ENCODE measurements at regions not wholly inside any gene's neighbourhood (a gene's known extent, or its start where the extent isn't known, plus 50 kb on each side); places are given as distances from the start of the nearest gene placed in this dataset.

GRCh38 chr9:118538959-118539358, 830.3 kb downstream of the BRINP1 start:
- no peaks in the 10 kb centered on the region for H3K9me3 ChIP-seq (ENCODE audit: low read depth, low read length)
- DNase-seq (ENCODE audit: low read depth, low spot score) = no peak
- no peak overlapping the region for H3K9ac ChIP-seq (ENCODE audit: insufficient read length)
- H3K36me3 ChIP-seq (ENCODE audit: insufficient read depth, low read length) = no peaks in the 10 kb centered on the region
- no peak overlapping the region for H3K4me3 ChIP-seq
- H3K27ac ChIP-seq = no peak overlapping the region
- TF ChIP-seq FOXP2 (optimal IDR thresholded peaks at IDR 0.05; ENCODE audit: control extremely low read depth, extremely low read length, insufficient read depth) (no peak), POLR2AphosphoS5 (IDR thresholded peaks at IDR 0.05; ENCODE audit: borderline replicate concordance, low read depth, low read length) (no peak)

- Histone ChIP-seq H3K9ac (ENCODE audit: insufficient read length) (no peak overlapping the region), H3K4me3 (no peak overlapping the region), H3K9me3 (ENCODE audit: low read depth, low read length) (no peaks in the 10 kb centered on the region), H3K27ac (no peak overlapping the region), H3K36me3 (ENCODE audit: insufficient read depth, low read length) (no peaks in the 10 kb centered on the region)
- DNase-seq (ENCODE audit: low read depth, low spot score) = no peak
- TF ChIP-seq POLR2AphosphoS5 (IDR thresholded peaks at IDR 0.05; ENCODE audit: borderline replicate concordance, low read depth, low read length) (no peak), EZH2 (IDR thresholded peaks at IDR 0.05) (no peak), FOXP2 (optimal IDR thresholded peaks at IDR 0.05; ENCODE audit: control extremely low read depth, extremely low read length, insufficient read depth) (no peak)
Observed at GRCh38 chr9:118553465-118553864, 815.8 kb downstream of the BRINP1 start.

GRCh38 chr9:118554987-118555386, 814.2 kb downstream of the BRINP1 start:
- no peak for DNase-seq (ENCODE audit: low read depth, low spot score)
- TF ChIP-seq POLR2AphosphoS5 (IDR thresholded peaks at IDR 0.05; ENCODE audit: borderline replicate concordance, low read depth, low read length) (no peak), EZH2 (IDR thresholded peaks at IDR 0.05) (no peak), FOXP2 (optimal IDR thresholded peaks at IDR 0.05; ENCODE audit: control extremely low read depth, extremely low read length, insufficient read depth) (no peak)
- Histone ChIP-seq H3K36me3 (ENCODE audit: insufficient read depth, low read length) (no peaks in the 10 kb centered on the region), H3K9me3 (ENCODE audit: low read depth, low read length) (no peaks in the 10 kb centered on the region), H3K9ac (ENCODE audit: insufficient read length) (no peak overlapping the region), H3K4me3 (no peak overlapping the region), H3K27ac (no peak overlapping the region)

- Histone ChIP-seq H3K9ac (ENCODE audit: insufficient read length) (no peak overlapping the region), H3K36me3 (ENCODE audit: insufficient read depth, low read length) (no peaks in the 10 kb centered on the region), H3K27ac (no peak overlapping the region), H3K4me3 (no peak overlapping the region), H3K9me3 (ENCODE audit: low read depth, low read length) (no peaks in the 10 kb centered on the region)
- TF ChIP-seq FOXP2 (optimal IDR thresholded peaks at IDR 0.05; ENCODE audit: control extremely low read depth, extremely low read length, insufficient read depth) (no peak), EZH2 (IDR thresholded peaks at IDR 0.05) (no peak), POLR2AphosphoS5 (IDR thresholded peaks at IDR 0.05; ENCODE audit: borderline replicate concordance, low read depth, low read length) (no peak)
- no peak for DNase-seq (ENCODE audit: low read depth, low spot score)
Observed at GRCh38 chr9:118558026-118558425, 811.2 kb downstream of the BRINP1 start.

- Histone ChIP-seq H3K27ac (no peak overlapping the region), H3K9ac (ENCODE audit: insufficient read length) (no peak overlapping the region), H3K4me3 (no peak overlapping the region), H3K36me3 (ENCODE audit: insufficient read depth, low read length) (no peaks in the 10 kb centered on the region), H3K9me3 (ENCODE audit: low read depth, low read length) (no peaks in the 10 kb centered on the region)
- TF ChIP-seq EZH2 (IDR thresholded peaks at IDR 0.05) = no peak
- no peak for TF ChIP-seq FOXP2 (optimal IDR thresholded peaks at IDR 0.05; ENCODE audit: control extremely low read depth, extremely low read length, insufficient read depth)
- TF ChIP-seq POLR2AphosphoS5 (IDR thresholded peaks at IDR 0.05; ENCODE audit: borderline replicate concordance, low read depth, low read length) = no peak
- no peak for DNase-seq (ENCODE audit: low read depth, low spot score)
Observed at GRCh38 chr9:118558891-118559290, 810.3 kb downstream of the BRINP1 start.

GRCh38 chr9:118561051-118561450, 808.2 kb downstream of the BRINP1 start:
- TF ChIP-seq POLR2AphosphoS5 (IDR thresholded peaks at IDR 0.05; ENCODE audit: borderline replicate concordance, low read depth, low read length) (no peak), FOXP2 (optimal IDR thresholded peaks at IDR 0.05; ENCODE audit: control extremely low read depth, extremely low read length, insufficient read depth) (no peak), EZH2 (IDR thresholded peaks at IDR 0.05) (no peak)
- Histone ChIP-seq H3K36me3 (ENCODE audit: insufficient read depth, low read length) (no peaks in the 10 kb centered on the region), H3K27ac (no peak overlapping the region), H3K9ac (ENCODE audit: insufficient read length) (no peak overlapping the region), H3K9me3 (ENCODE audit: low read depth, low read length) (no peaks in the 10 kb centered on the region), H3K4me3 (no peak overlapping the region)
- no peak for DNase-seq (ENCODE audit: low read depth, low spot score)

- DNase-seq (ENCODE audit: low read depth, low spot score) = no peak
- H3K27ac ChIP-seq = no peak overlapping the region
- H3K36me3 ChIP-seq (ENCODE audit: insufficient read depth, low read length) = no peaks in the 10 kb centered on the region
- H3K9ac ChIP-seq (ENCODE audit: insufficient read length) = no peak overlapping the region
- H3K4me3 ChIP-seq = no peak overlapping the region
- H3K9me3 ChIP-seq (ENCODE audit: low read depth, low read length) = no peaks in the 10 kb centered on the region
- TF ChIP-seq EZH2 (IDR thresholded peaks at IDR 0.05) = no peak
- no peak for TF ChIP-seq FOXP2 (optimal IDR thresholded peaks at IDR 0.05; ENCODE audit: control extremely low read depth, extremely low read length, insufficient read depth)
- no peak for TF ChIP-seq POLR2AphosphoS5 (IDR thresholded peaks at IDR 0.05; ENCODE audit: borderline replicate concordance, low read depth, low read length)
Observed at GRCh38 chr9:118563677-118564076, 805.6 kb downstream of the BRINP1 start.

GRCh38 chr9:118567861-118568260, 801.4 kb downstream of the BRINP1 start:
- DNase-seq (ENCODE audit: low read depth, low spot score) = no peak
- Histone ChIP-seq H3K4me3 (no peak overlapping the region), H3K27ac (no peak overlapping the region), H3K9ac (ENCODE audit: insufficient read length) (no peak overlapping the region), H3K9me3 (ENCODE audit: low read depth, low read length) (no peaks in the 10 kb centered on the region), H3K36me3 (ENCODE audit: insufficient read depth, low read length) (no peaks in the 10 kb centered on the region)
- TF ChIP-seq POLR2AphosphoS5 (IDR thresholded peaks at IDR 0.05; ENCODE audit: borderline replicate concordance, low read depth, low read length) (no peak), EZH2 (IDR thresholded peaks at IDR 0.05) (no peak), FOXP2 (optimal IDR thresholded peaks at IDR 0.05; ENCODE audit: control extremely low read depth, extremely low read length, insufficient read depth) (no peak)

GRCh38 chr9:118568704-118569103, 800.5 kb downstream of the BRINP1 start:
- no peak overlapping the region for H3K9ac ChIP-seq (ENCODE audit: insufficient read length)
- no peaks in the 10 kb centered on the region for H3K9me3 ChIP-seq (ENCODE audit: low read depth, low read length)
- no peaks in the 10 kb centered on the region for H3K36me3 ChIP-seq (ENCODE audit: insufficient read depth, low read length)
- no peak overlapping the region for H3K27ac ChIP-seq
- TF ChIP-seq FOXP2 (optimal IDR thresholded peaks at IDR 0.05; ENCODE audit: control extremely low read depth, extremely low read length, insufficient read depth) = no peak
- TF ChIP-seq EZH2 (IDR thresholded peaks at IDR 0.05) = no peak
- no peak for TF ChIP-seq POLR2AphosphoS5 (IDR thresholded peaks at IDR 0.05; ENCODE audit: borderline replicate concordance, low read depth, low read length)
- DNase-seq (ENCODE audit: low read depth, low spot score) = no peak
- no peak overlapping the region for H3K4me3 ChIP-seq

Measured in SK-N-MC (cell line).